ENCODE measurements at regions not wholly inside any gene's neighbourhood (a gene's known extent, or its start where the extent isn't known, plus 50 kb on each side); places are given as distances from the start of the nearest gene placed in this dataset.

DNA sequence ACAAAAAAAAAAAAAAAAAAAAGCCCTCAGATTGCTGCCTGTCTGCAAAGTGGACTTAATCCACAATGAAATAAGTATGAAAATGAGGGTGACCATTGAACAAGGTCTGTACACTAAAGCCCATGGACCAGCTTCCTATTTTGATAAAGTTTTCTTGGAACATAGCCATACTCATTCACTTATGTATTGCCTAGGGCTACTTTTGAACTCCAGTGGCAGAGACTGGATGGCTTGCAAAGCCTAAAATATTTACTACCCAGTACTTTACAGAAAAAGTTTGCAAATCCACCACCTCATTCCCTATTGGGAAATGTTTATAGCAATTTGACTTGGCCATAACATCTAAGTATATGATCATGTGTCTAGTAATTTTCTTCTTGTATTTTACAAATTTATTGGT lies 481.7 kb downstream of the NAF1 start:
- no peaks in the 10 kb centered on the region for H3K9me3 Mint-ChIP-seq
- no peak overlapping the region for H3K27ac Mint-ChIP-seq
- H3K4me3 Mint-ChIP-seq: no peak overlapping the region
- intact Hi-C loops (cut with micrococcal nuclease): no loop called here
- H3K36me3 Mint-ChIP-seq (ENCODE audit: low read depth): no peaks in the 10 kb centered on the region
- H3K4me1 Mint-ChIP-seq (ENCODE audit: low read depth): no peaks in the 10 kb centered on the region
- H3K27me3 Mint-ChIP-seq (ENCODE audit: insufficient read depth): no peaks in the 10 kb centered on the region
- no peak for DNase-seq (ENCODE audit: low spot score)

DNA sequence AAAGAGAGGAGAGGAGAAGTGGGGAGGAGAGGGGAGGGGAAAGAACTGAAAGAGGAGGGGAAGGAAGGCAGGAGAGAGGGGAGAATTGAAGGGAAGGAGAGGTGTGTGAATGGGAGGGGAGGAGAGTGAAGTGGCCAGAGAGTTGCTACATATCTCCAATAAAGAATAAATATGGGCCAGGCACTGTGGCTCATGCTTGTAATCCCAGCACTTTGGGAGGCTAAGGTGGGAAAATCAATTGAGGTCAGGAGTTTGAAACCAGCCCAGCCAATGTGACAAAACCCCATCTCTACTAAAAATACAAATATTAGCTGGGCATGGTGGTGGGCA lies 482.4 kb downstream of the NAF1 start:
- DNase-seq (ENCODE audit: low spot score): no peak
- intact Hi-C loops (cut with micrococcal nuclease): no loop called here
- Mint-ChIP-seq H3K27ac (no peak overlapping the region), H3K36me3 (ENCODE audit: low read depth) (no peaks in the 10 kb centered on the region), H3K27me3 (ENCODE audit: insufficient read depth) (no peaks in the 10 kb centered on the region), H3K9me3 (no peaks in the 10 kb centered on the region), H3K4me1 (ENCODE audit: low read depth) (no peaks in the 10 kb centered on the region), H3K4me3 (no peak overlapping the region)

DNA sequence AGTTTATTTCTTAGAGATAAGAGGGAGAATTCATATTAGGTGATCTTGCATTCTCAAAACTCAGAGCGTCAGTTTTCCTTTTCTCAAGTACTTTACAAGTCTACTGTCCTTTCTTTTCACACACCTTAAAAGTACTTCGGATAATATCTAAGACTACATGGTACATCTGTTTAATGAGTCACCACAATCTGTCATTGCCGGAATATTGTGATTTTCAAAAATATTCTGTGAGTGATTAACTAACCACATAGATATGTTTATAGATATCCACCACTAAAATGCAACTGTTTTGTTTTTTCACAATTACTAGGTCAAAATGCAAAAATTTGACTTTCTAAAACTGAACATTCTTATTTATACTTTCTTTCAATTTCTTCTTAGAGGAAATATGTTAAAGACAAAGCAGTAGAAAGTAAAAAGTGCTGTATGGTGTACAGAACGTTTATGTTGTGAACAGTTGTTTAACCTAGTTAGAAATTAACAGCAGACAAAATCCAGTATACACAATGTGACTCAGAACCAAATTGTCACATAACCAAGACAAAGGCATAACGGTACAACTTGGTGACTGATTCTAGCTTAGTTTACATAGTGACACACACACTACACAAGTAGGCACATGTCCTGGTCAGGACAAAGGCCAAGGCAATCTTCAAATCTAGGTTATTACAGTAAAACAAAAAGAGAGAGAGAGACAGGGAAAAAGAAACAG lies 482.9 kb downstream of the NAF1 start:
- no peak for DNase-seq (ENCODE audit: low spot score)
- intact Hi-C loops (cut with micrococcal nuclease): no loop called here
- no peaks in the 10 kb centered on the region for H3K27me3 Mint-ChIP-seq (ENCODE audit: insufficient read depth)
- no peaks in the 10 kb centered on the region for H3K36me3 Mint-ChIP-seq (ENCODE audit: low read depth)
- H3K4me1 Mint-ChIP-seq (ENCODE audit: low read depth): no peaks in the 10 kb centered on the region
- no peak overlapping the region for H3K27ac Mint-ChIP-seq
- H3K4me3 Mint-ChIP-seq: no peak overlapping the region
- H3K9me3 Mint-ChIP-seq: no peaks in the 10 kb centered on the region

DNA sequence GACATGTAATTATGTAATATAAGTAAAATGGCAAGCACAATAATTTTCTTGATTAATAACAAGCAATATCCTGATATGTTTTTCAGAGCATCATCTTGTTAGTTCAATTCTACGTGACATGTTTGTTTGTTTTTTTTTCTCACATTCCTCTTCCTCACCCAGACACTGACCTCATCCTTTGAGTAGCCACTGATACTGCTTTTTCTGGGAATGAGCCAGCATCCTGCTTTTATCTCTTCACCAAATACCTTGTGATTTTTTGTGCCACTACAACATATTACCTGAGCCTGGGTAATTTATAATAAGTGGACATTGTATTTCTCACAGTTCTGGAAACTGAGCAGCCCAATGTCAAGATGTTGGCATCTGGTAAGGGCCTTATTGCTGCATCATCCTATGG lies 484.0 kb downstream of the NAF1 start:
- Mint-ChIP-seq H3K27me3 (ENCODE audit: insufficient read depth) (no peaks in the 10 kb centered on the region), H3K4me3 (no peak overlapping the region), H3K36me3 (ENCODE audit: low read depth) (no peaks in the 10 kb centered on the region), H3K4me1 (ENCODE audit: low read depth) (no peaks in the 10 kb centered on the region), H3K9me3 (peaks cover 7% of the 10 kb centered on the region), H3K27ac (no peak overlapping the region)
- intact Hi-C loops (cut with micrococcal nuclease): no loop called here
- DNase-seq (ENCODE audit: low spot score): no peak

DNA sequence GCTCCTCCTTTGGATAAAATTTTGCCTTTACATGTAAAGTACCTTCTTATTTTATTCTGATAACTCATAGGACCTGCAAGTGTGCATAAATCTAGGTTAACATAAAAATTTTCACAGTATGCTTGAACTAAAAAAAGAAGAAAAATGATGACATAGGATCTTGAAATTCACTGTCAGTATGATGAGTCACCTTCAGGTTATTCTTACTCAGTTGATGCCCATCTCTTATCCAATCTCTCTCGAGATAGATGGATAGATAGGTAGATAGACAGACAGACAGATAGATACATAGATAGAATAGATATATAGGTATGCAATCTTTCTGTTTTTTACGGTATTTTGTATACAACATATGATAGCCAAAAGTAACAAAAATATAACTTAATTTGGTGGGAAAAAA lies 485.5 kb downstream of the NAF1 start:
- Mint-ChIP-seq H3K9me3 (peaks cover 7% of the 10 kb centered on the region), H3K4me3 (no peak overlapping the region), H3K27ac (no peak overlapping the region), H3K36me3 (ENCODE audit: low read depth) (no peaks in the 10 kb centered on the region), H3K27me3 (ENCODE audit: insufficient read depth) (no peaks in the 10 kb centered on the region), H3K4me1 (ENCODE audit: low read depth) (no peaks in the 10 kb centered on the region)
- intact Hi-C loops (cut with micrococcal nuclease): no loop called here
- DNase-seq (ENCODE audit: low spot score): no peak

DNA sequence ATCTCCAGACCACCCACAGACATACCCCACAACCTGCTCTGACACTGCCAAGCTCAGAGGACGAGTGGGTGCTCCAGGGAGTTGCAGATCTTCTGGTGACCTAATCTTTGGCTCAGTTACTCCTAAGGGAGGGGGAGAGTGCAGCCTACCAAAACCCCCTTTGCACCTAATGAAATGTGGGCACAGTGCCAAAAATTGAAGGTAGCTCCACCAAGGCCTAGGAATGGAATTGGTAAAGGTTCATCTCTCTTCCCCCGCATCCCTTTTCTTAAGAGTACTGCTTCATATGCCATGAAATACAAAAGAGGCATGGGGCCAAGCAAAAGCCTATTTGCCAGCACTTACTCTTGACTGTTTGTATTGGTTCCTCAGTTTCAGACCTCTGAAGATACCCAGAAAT lies 491.0 kb downstream of the NAF1 start:
- Mint-ChIP-seq H3K27me3 (ENCODE audit: insufficient read depth) (no peaks in the 10 kb centered on the region), H3K36me3 (ENCODE audit: low read depth) (no peaks in the 10 kb centered on the region), H3K4me1 (ENCODE audit: low read depth) (no peaks in the 10 kb centered on the region), H3K27ac (no peak overlapping the region), H3K4me3 (no peak overlapping the region), H3K9me3 (peaks cover 13% of the 10 kb centered on the region)
- no peak for DNase-seq (ENCODE audit: low spot score)
- intact Hi-C loops (cut with micrococcal nuclease): no loop called here

DNA sequence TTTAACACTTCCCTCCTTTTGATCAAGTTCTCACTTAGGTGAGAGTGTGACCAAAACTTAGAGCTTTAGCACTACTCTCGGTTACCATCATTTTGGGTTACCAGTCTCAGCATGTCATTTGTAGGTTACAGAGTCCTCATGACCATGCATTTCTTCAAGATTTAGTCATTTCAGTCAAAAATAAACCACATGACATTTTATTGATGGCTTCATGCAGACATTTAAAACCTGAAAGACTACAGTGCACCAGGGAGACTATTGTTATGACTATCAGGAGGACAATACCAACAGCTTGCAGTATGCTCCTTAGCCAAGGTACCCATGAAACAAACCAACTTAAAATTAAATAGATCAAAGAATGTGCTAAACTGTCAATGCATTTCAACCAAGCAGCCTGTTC lies 498.1 kb upstream of the FSTL5 start:
- H3K4me1 Mint-ChIP-seq (ENCODE audit: low read depth): no peaks in the 10 kb centered on the region

DNA sequence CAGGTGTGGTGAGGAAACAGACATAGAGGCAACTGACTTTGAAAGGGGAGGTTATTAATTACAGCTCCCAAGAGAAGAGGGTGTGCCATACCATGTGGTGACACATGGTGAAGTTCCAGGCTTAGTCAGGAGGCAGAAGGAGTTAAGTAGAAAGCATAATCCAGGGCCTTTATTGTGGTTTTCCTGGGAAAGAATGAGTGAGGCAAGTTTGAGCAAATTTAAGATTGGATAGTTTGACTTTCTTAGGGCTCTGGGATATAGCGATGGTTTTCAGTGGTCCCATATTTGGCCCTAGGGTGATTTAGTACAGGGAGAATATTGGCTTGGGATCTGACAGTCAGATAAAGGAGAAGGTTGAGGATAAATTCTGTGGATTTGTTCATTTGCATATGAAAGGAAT lies 495.9 kb upstream of the FSTL5 start:
- intact Hi-C loops (cut with micrococcal nuclease): no loop called here
- H3K27ac Mint-ChIP-seq: no peak overlapping the region
- no peaks in the 10 kb centered on the region for H3K4me1 Mint-ChIP-seq (ENCODE audit: low read depth)
- no peaks in the 10 kb centered on the region for H3K27me3 Mint-ChIP-seq (ENCODE audit: insufficient read depth)
- H3K36me3 Mint-ChIP-seq (ENCODE audit: low read depth): no peaks in the 10 kb centered on the region
- H3K4me3 Mint-ChIP-seq: no peak overlapping the region
- no peak for DNase-seq (ENCODE audit: low spot score)
- H3K9me3 Mint-ChIP-seq: no peaks in the 10 kb centered on the region

More for the DNA sequence above, 498.1 kb upstream of the FSTL5 start:
- H3K4me3 Mint-ChIP-seq: no peak overlapping the region
- DNase-seq (ENCODE audit: low spot score): no peak
- no peaks in the 10 kb centered on the region for H3K36me3 Mint-ChIP-seq (ENCODE audit: low read depth)
- H3K9me3 Mint-ChIP-seq: no peaks in the 10 kb centered on the region
- no peak overlapping the region for H3K27ac Mint-ChIP-seq
- no peaks in the 10 kb centered on the region for H3K27me3 Mint-ChIP-seq (ENCODE audit: insufficient read depth)
- intact Hi-C loops (cut with micrococcal nuclease): no loop called here

DNA sequence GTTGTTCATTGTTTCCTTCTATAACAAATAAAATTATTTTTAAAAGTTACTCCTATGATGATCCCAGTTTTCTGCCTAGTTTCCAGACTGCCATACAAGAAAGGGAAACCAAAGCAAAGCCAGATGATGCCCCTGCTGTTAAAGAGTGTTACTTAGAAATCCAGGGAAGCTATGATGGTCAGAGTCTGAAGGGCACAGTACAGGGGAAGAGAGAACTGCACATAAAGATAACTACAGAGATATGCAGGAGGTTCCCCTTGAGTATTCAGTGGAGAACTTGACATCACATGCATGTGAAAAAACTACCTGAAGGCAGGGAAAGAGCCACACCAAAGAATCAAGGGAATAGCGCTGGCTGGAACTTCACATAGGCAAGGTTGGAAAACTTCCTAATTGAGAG lies 494.2 kb upstream of the FSTL5 start:
- Mint-ChIP-seq H3K9me3 (no peaks in the 10 kb centered on the region), H3K36me3 (ENCODE audit: low read depth) (no peaks in the 10 kb centered on the region), H3K4me3 (no peak overlapping the region), H3K4me1 (ENCODE audit: low read depth) (no peaks in the 10 kb centered on the region), H3K27ac (no peak overlapping the region), H3K27me3 (ENCODE audit: insufficient read depth) (no peaks in the 10 kb centered on the region)
- intact Hi-C loops (cut with micrococcal nuclease): no loop called here
- DNase-seq (ENCODE audit: low spot score): no peak

DNA sequence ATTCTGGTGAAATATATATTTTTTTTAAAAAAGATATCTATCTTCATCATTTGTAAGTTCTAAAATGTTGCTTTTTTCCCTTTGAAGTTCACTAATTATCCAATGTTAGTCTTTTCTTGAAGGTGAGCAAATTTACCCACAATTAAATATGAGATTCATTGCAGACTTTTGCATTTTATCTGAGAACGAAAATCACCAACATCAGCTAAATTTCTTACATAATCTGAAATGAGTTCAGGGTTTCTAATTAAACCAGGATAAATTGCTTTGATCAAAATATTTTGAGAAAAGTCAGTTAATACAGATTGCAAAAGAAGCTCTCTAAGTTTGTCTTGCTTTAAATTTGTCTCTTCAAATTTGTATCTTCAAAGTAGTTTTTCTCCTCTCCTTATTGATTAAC lies 486.4 kb upstream of the FSTL5 start:
- no peaks in the 10 kb centered on the region for H3K4me1 Mint-ChIP-seq (ENCODE audit: low read depth)

DNA sequence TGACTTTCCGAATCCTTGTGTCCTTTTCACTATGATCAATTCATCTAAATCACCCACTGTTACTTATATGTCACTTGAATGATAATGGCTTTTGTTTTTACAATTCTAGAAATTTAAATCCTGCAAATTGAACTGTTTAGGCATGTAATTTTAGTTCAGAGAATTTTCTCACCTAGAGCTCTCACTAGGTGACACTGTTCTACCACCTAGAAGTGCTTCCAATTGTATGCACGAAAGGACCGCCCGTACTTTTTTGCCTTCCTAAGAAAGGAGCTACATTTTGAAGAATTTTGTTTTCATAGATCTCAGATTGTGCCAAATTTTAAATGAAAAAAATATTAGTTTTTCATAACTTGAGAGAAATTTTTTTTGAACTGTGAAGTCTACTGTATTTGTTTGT lies 481.6 kb upstream of the FSTL5 start:
- no peaks in the 10 kb centered on the region for H3K36me3 Mint-ChIP-seq (ENCODE audit: low read depth)
- no peaks in the 10 kb centered on the region for H3K27me3 Mint-ChIP-seq (ENCODE audit: insufficient read depth)
- no peak for DNase-seq (ENCODE audit: low spot score)
- intact Hi-C loops (cut with micrococcal nuclease): no loop called here
- no peak overlapping the region for H3K27ac Mint-ChIP-seq
- no peaks in the 10 kb centered on the region for H3K9me3 Mint-ChIP-seq
- no peaks in the 10 kb centered on the region for H3K4me1 Mint-ChIP-seq (ENCODE audit: low read depth)
- H3K4me3 Mint-ChIP-seq: no peak overlapping the region

More for the DNA sequence above, 486.4 kb upstream of the FSTL5 start:
- Mint-ChIP-seq H3K27ac (no peak overlapping the region), H3K4me3 (no peak overlapping the region), H3K9me3 (no peaks in the 10 kb centered on the region), H3K36me3 (ENCODE audit: low read depth) (no peaks in the 10 kb centered on the region), H3K27me3 (ENCODE audit: insufficient read depth) (no peaks in the 10 kb centered on the region)
- intact Hi-C loops (cut with micrococcal nuclease): no loop called here
- DNase-seq (ENCODE audit: low spot score): no peak

DNA sequence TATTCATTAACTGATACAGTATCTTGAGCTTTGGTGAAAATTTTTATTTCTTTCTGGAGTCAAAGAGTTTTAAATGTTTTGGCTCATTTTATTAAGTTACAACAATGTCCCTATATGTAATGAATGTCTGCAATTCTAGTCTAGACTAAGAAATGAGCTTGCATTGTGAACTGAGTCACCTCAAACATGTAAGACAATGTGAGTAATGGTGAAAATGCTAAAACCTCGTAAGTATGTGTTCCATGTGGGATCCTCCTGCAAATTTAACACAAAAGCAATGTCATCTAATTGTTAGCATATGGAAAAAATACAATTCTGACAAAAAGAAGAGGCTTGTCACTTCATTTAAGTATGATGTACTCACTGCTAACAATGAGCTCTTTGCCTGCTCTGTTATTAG lies 480.5 kb upstream of the FSTL5 start:
- Mint-ChIP-seq H3K27ac (no peak overlapping the region), H3K4me1 (ENCODE audit: low read depth) (no peaks in the 10 kb centered on the region), H3K27me3 (ENCODE audit: insufficient read depth) (no peaks in the 10 kb centered on the region), H3K9me3 (no peaks in the 10 kb centered on the region), H3K36me3 (ENCODE audit: low read depth) (no peaks in the 10 kb centered on the region), H3K4me3 (no peak overlapping the region)
- no peak for DNase-seq (ENCODE audit: low spot score)
- intact Hi-C loops (cut with micrococcal nuclease): no loop called here

DNA sequence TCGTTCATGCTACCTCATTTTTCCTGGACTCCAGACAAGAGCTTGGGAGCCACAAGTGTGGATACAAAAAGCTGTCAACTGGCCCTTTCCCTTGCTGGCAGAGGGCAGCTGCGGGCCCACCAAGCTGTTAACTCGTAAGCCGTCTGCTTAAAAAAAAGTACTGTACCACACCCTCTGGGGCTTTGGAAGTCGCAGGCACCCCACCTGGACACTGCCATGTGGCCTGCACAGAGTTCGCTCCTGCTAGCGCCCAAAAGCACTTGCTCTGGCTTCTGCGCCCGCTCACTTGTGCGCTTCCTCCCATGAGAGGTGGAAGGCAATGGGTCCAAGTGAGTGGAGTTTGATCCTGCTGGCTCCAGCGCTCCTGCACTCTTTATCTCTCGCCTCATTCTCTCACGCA lies 476.4 kb upstream of the FSTL5 start:
- Mint-ChIP-seq H3K4me3 (no peak overlapping the region), H3K27ac (no peak overlapping the region), H3K4me1 (ENCODE audit: low read depth) (no peaks in the 10 kb centered on the region), H3K9me3 (no peaks in the 10 kb centered on the region), H3K27me3 (ENCODE audit: insufficient read depth) (no peaks in the 10 kb centered on the region), H3K36me3 (ENCODE audit: low read depth) (no peaks in the 10 kb centered on the region)
- no peak for DNase-seq (ENCODE audit: low spot score)
- intact Hi-C loops (cut with micrococcal nuclease): no loop called here

DNA sequence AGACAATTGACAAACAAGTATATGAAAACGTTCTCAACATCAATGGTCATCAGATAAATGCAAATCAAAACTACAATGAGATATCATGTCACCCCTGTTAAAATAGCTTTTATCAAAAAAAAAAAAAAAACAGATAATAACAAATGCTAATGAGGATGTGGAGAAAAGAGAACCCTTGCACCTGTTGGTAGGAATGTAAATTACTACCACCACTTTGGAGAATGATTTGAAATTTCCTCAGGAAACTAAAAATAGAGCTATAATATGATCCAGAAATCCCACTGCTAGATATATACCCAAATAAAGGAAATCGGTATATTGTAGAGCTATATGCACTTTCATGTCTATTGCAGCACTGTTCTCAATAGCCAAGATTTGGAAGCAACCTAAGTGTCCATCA lies 470.6 kb upstream of the FSTL5 start:
- Mint-ChIP-seq H3K36me3 (ENCODE audit: low read depth) (no peaks in the 10 kb centered on the region), H3K4me3 (no peak overlapping the region), H3K27me3 (ENCODE audit: insufficient read depth) (no peaks in the 10 kb centered on the region), H3K4me1 (ENCODE audit: low read depth) (no peaks in the 10 kb centered on the region), H3K27ac (no peak overlapping the region), H3K9me3 (no peaks in the 10 kb centered on the region)
- no peak for DNase-seq (ENCODE audit: low spot score)
- intact Hi-C loops (cut with micrococcal nuclease): no loop called here

All from activated T-helper 1 cell treated with anti-CD3 and anti-CD28 coated beads, Interleukin-12 subunit alpha, Interleukin-12 subunit beta, Interleukin-2, Interleukin-4 antibody, amounts not matched to agents 30 ng/mL and 10 ng/mL and 1 ng/mL, durations not matched to agents 14 hours and 24 hours and 36 hours (primary cell).